ENCODE measurements at regions not wholly inside any gene's neighbourhood (a gene's known extent, or its start where the extent isn't known, plus 50 kb on each side); places are given as distances from the start of the nearest gene placed in this dataset.

GRCh38 chr5:29878599-29878998 is 1314.9 kb upstream of the CDH6 start:
- Histone ChIP-seq H3K4me1 (ENCODE audit: insufficient read depth) (no peaks in the 10 kb centered on the region), H3K36me3 (no peaks in the 10 kb centered on the region), H3K9me3 (no peaks in the 10 kb centered on the region), H3K4me3 (no peak overlapping the region), H3K27ac (no peak overlapping the region), H3K27me3 (no peaks in the 10 kb centered on the region)
- 92 to 96% (median 96%) methylated on average over 2 of the region's 2 CpGs for WGBS, 3 donors
- DNase-seq: no peak
- intact Hi-C loops (cut with DNase I): no loop called here
- TF ChIP-seq, protein P1, sequence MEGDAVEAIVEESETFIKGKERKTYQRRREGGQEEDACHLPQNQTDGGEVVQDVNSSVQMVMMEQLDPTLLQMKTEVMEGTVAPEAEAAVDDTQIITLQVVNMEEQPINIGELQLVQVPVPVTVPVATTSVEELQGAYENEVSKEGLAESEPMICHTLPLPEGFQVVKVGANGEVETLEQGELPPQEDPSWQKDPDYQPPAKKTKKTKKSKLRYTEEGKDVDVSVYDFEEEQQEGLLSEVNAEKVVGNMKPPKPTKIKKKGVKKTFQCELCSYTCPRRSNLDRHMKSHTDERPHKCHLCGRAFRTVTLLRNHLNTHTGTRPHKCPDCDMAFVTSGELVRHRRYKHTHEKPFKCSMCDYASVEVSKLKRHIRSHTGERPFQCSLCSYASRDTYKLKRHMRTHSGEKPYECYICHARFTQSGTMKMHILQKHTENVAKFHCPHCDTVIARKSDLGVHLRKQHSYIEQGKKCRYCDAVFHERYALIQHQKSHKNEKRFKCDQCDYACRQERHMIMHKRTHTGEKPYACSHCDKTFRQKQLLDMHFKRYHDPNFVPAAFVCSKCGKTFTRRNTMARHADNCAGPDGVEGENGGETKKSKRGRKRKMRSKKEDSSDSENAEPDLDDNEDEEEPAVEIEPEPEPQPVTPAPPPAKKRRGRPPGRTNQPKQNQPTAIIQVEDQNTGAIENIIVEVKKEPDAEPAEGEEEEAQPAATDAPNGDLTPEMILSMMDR (IDR thresholded peaks at IDR 0.05): no peak
- TF ChIP-seq POLR2A (IDR thresholded peaks at IDR 0.05): no peak
- no peak for TF ChIP-seq EP300 (IDR thresholded peaks at IDR 0.05)

- TF ChIP-seq POLR2A (IDR thresholded peaks at IDR 0.05) (no peak), EP300 (IDR thresholded peaks at IDR 0.05) (no peak)
- TF ChIP-seq, protein P1 (IDR thresholded peaks at IDR 0.05): no peak
- no peak overlapping the region for H3K27ac ChIP-seq
- no peaks in the 10 kb centered on the region for H3K27me3 ChIP-seq
- DNase-seq: no peak
- no peaks in the 10 kb centered on the region for H3K36me3 ChIP-seq
- WGBS, 3 donors: 57 to 76% (median 65%) methylated on average over 2 of the region's 2 CpGs
- H3K4me3 ChIP-seq: no peak overlapping the region
- intact Hi-C loops (cut with DNase I): no loop called here
- no peaks in the 10 kb centered on the region for H3K9me3 ChIP-seq
- no peaks in the 10 kb centered on the region for H3K4me1 ChIP-seq (ENCODE audit: insufficient read depth)
Observed at GRCh38 chr5:29867155-29867554, 1326.3 kb upstream of the CDH6 start.

DNA sequence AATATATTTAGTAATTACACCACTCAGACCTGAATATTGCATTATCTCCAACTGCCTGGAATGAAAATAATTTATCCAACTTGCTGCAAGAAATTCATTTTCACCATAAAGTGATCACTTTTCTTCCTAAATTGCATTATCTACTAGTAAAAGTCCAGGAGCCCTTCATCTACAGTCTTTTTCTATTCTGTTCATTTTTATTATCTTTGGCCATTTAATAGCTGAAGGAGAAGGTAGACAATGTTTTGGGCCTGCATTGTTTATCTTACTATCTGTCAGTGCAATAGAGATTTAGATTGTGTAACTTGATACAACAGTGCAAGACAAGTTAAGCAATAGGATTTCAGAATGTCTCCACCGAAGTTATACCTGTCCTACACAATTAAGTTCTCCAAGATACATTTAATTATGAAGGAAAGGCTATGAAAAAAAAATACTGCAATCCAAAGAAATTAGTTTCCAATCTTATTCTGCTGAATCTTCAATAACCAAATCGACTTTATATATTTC is 1339.7 kb upstream of the CDH6 start:
- H3K27me3 ChIP-seq: no peaks in the 10 kb centered on the region
- H3K4me3 ChIP-seq: no peak overlapping the region
- no peak for DNase-seq
- intact Hi-C loops (cut with DNase I): no loop called here
- H3K9me3 ChIP-seq: no peaks in the 10 kb centered on the region
- H3K4me1 ChIP-seq (ENCODE audit: insufficient read depth): no peaks in the 10 kb centered on the region
- no peaks in the 10 kb centered on the region for H3K36me3 ChIP-seq
- TF ChIP-seq, protein P1 (IDR thresholded peaks at IDR 0.05): no peak
- TF ChIP-seq POLR2A (IDR thresholded peaks at IDR 0.05) (no peak), EP300 (IDR thresholded peaks at IDR 0.05) (no peak)
- 33 to 49% (median 35%) methylated on average over 2 of the region's 2 CpGs for WGBS, 3 donors
- no peak overlapping the region for H3K27ac ChIP-seq

DNA sequence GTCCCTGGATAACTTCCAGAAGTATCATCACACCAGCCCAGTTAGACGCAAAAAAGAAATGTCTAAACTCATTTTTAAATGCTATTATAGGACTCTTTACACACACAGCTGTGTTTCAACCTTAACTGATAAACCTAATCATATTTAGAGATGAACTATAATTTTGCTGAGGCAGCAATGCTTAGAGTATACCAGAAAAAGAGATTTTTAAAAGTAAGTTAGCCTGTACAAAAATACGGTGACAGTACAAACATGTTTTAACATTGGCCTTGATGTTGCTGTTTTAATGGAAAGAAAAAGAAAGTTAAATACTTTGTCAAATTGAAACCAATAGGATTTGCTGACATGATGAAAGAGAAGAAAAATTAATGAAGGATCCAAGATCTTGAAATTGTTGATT is 1341.2 kb upstream of the CDH6 start:
- H3K36me3 ChIP-seq: no peaks in the 10 kb centered on the region
- no peaks in the 10 kb centered on the region for H3K27me3 ChIP-seq
- no peaks in the 10 kb centered on the region for H3K4me1 ChIP-seq (ENCODE audit: insufficient read depth)
- DNase-seq: no peak
- H3K27ac ChIP-seq: no peak overlapping the region
- H3K9me3 ChIP-seq: no peaks in the 10 kb centered on the region
- intact Hi-C loops (cut with DNase I): no loop called here
- WGBS, 3 donors: 68 to 72% (median 72%) methylated on average over 2 of the region's 2 CpGs
- H3K4me3 ChIP-seq: no peak overlapping the region
- TF ChIP-seq, protein P1 (IDR thresholded peaks at IDR 0.05): no peak
- TF ChIP-seq POLR2A (IDR thresholded peaks at IDR 0.05) (no peak), EP300 (IDR thresholded peaks at IDR 0.05) (no peak)

Measured in ovary (tissue), 7 donors.